ENCODE measurements at regions not wholly inside any gene's neighbourhood (a gene's known extent, or its start where the extent isn't known, plus 50 kb on each side); places are given as distances from the start of the nearest gene placed in this dataset.

- no peak for DNase-seq (ENCODE audit: extremely low read depth, low read depth)
These were observed 257.2 kb upstream of the HDAC4 start for GRCh38 chr2:239657992-239658391.

GRCh38 chr2:239657236-239657635 is 256.4 kb upstream of the HDAC4 start:
- no peak for TF ChIP-seq CTCF (IDR thresholded peaks at IDR 0.05; ENCODE audit: low read depth, low read length)
- no peak for DNase-seq (ENCODE audit: extremely low read depth, low read depth)

More at GRCh38 chr2:239657992-239658391, 257.2 kb upstream of the HDAC4 start:
- no peak for TF ChIP-seq CTCF (IDR thresholded peaks at IDR 0.05; ENCODE audit: low read depth, low read length)

- no peak for TF ChIP-seq CTCF (IDR thresholded peaks at IDR 0.05; ENCODE audit: low read depth, low read length)
- no peak for DNase-seq (ENCODE audit: extremely low read depth, low read depth)
These were observed 253.4 kb upstream of the HDAC4 start for GRCh38 chr2:239654266-239654665.

GRCh38 chr2:239651859-239652258 is 251.0 kb upstream of the HDAC4 start:
- TF ChIP-seq CTCF (IDR thresholded peaks at IDR 0.05; ENCODE audit: low read depth, low read length) = no peak
- DNase-seq (ENCODE audit: extremely low read depth, low read depth) = no peak

- DNase-seq (ENCODE audit: extremely low read depth, low read depth) = no peak
- TF ChIP-seq CTCF (IDR thresholded peaks at IDR 0.05; ENCODE audit: low read depth, low read length) = no peak
These were observed 249.9 kb upstream of the HDAC4 start for GRCh38 chr2:239650674-239651073.

- no peak for TF ChIP-seq CTCF (IDR thresholded peaks at IDR 0.05; ENCODE audit: low read depth, low read length)
- DNase-seq (ENCODE audit: extremely low read depth, low read depth) = no peak
These were observed 248.5 kb upstream of the HDAC4 start for GRCh38 chr2:239649309-239649708.

- no peak for TF ChIP-seq CTCF (IDR thresholded peaks at IDR 0.05; ENCODE audit: low read depth, low read length)
- no peak for DNase-seq (ENCODE audit: extremely low read depth, low read depth)
These were observed 247.8 kb upstream of the HDAC4 start for GRCh38 chr2:239648607-239649006.
